Fibroblast of lung (primary cell): ENCODE measurements at regions not wholly inside any gene's neighbourhood (a gene's known extent, or its start where the extent isn't known, plus 50 kb on each side); places are given as distances from the start of the nearest gene placed in this dataset.

Experiments
- DNase-seq, 2 donors: peaks; one replicate each; pipeline versions ENCODE4 v3.0.0 to v3.0.0-alpha.2; 2010; ENCODE audit warnings: low read depth in 2 of 2
- H2AFZ ChIP-seq: 2 replicates; pipeline ENCODE4 v1.5.1; 2012; ENCODE audit warnings: low read length, control low read depth, inconsistent platforms
- H3K27ac ChIP-seq: 2 replicates; pipeline ENCODE4 v1.5.1; 2011; ENCODE audit warnings: low read length, control low read depth; ENCODE audit not compliant: insufficient read depth
- H3K27me3 ChIP-seq: 2 replicates; pipeline ENCODE4 v1.5.1; 2011; ENCODE audit warnings: mild to moderate bottlenecking, low read length; ENCODE audit not compliant: control insufficient read depth, insufficient read depth
- H3K36me3 ChIP-seq: 2 replicates; pipeline ENCODE4 v1.5.1; 2011; ENCODE audit warnings: low read length; ENCODE audit not compliant: control insufficient read depth, insufficient read depth
- H3K4me1 ChIP-seq: 2 replicates; pipeline ENCODE4 v1.5.1; 2011; ENCODE audit warnings: low read length; ENCODE audit not compliant: control insufficient read depth, insufficient read depth; ENCODE audit errors: extremely low read depth
- H3K4me2 ChIP-seq: 2 replicates; pipeline ENCODE4 v1.5.1; 2011; ENCODE audit warnings: low read length, control low read depth; ENCODE audit not compliant: insufficient read depth; ENCODE audit errors: extremely low read depth
- H3K4me3 ChIP-seq, 4 experiments: fragments of 200-600 bp in 1 of 4; sonication (generic) in 1 of 4; replicated peaks in 1 of 4; 2 replicates each; pipeline ENCODE4 v1.5.1; 2011 to 2016; ENCODE audit warnings: low read length in 4 of 4, low read depth in 3 of 4, mild to moderate bottlenecking in 3 of 4, control low read depth in 2 of 4, inconsistent platforms in 1 of 4, mixed read lengths in 1 of 4; ENCODE audit not compliant: insufficient read depth in 1 of 4; ENCODE audit errors: control extremely low read depth in 1 of 4
- H3K79me2 ChIP-seq: 2 replicates; pipeline ENCODE4 v1.5.1; 2012; ENCODE audit warnings: mild to moderate bottlenecking, low read length, inconsistent platforms; ENCODE audit not compliant: control insufficient read depth, insufficient read depth
- H3K9ac ChIP-seq: 2 replicates; pipeline ENCODE4 v1.5.1; 2011; ENCODE audit warnings: mild to moderate bottlenecking, low read length, control low read depth; ENCODE audit not compliant: insufficient read depth
- H3K9me3 ChIP-seq: 2 replicates; pipeline ENCODE4 v1.5.1; 2012; ENCODE audit warnings: low read depth, low read length; ENCODE audit not compliant: control insufficient read depth, insufficient read depth
- H4K20me1 ChIP-seq: 2 replicates; pipeline ENCODE4 v1.5.1; 2011; ENCODE audit warnings: low read length; ENCODE audit not compliant: control insufficient read depth, insufficient read depth; ENCODE audit errors: extremely low read depth
- CTCF ChIP-seq, 2 donors: IDR thresholded peaks in 1 of 2; conservative IDR thresholded peaks in 1 of 2; 1 replicate in 1 of 2; 2 replicates in 1 of 2; pipeline ENCODE4 v1.5.1; 2011 to 2012; ENCODE audit warnings: low read length in 2 of 2, control low read depth in 1 of 2, inconsistent platforms in 1 of 2, low read depth in 1 of 2, mild to moderate bottlenecking in 1 of 2
- EZH2 ChIP-seq: IDR thresholded peaks from 2 replicates; pipeline ENCODE4 v1.5.1; 2012; ENCODE audit warnings: low read length, control low read depth, mild to moderate bottlenecking; ENCODE audit errors: missing control alignments

GRCh38 chr10:43913676-43914235 is 265.1 kb upstream of the ZNF32 start:
- TF ChIP-seq CTCF (conservative IDR thresholded peaks at IDR 0.05 in 1 of 2, IDR thresholded peaks at IDR 0.05 in 1 of 2; ENCODE audit: low read depth in 1 of 2, low read length in 2 of 2) (no peak), EZH2 (no peak)
- Histone ChIP-seq H2AFZ (no peak overlapping the region), H3K27ac (no peak overlapping the region), H3K9ac (no peak overlapping the region), H4K20me1 (no peaks in the 10 kb centered on the region), H3K4me3 (no peak overlapping the region), H3K36me3 (no peaks in the 10 kb centered on the region), H3K27me3 (no peaks in the 10 kb centered on the region), H3K4me2 (no peak overlapping the region), H3K79me2 (no peaks in the 10 kb centered on the region), H3K9me3 (no peaks in the 10 kb centered on the region), H3K4me1 (no peaks in the 10 kb centered on the region)
- no peak for DNase-seq

GRCh38 chr10:43912469-43912868 is 263.8 kb upstream of the ZNF32 start:
- Histone ChIP-seq H3K27me3 (no peaks in the 10 kb centered on the region), H3K4me2 (no peak overlapping the region), H3K4me3 (no peak overlapping the region), H3K79me2 (no peaks in the 10 kb centered on the region), H4K20me1 (no peaks in the 10 kb centered on the region), H3K27ac (no peak overlapping the region), H3K9ac (no peak overlapping the region), H2AFZ (no peak overlapping the region), H3K36me3 (no peaks in the 10 kb centered on the region), H3K4me1 (no peaks in the 10 kb centered on the region), H3K9me3 (no peaks in the 10 kb centered on the region)
- no peak for TF ChIP-seq CTCF (conservative IDR thresholded peaks at IDR 0.05 in 1 of 2, IDR thresholded peaks at IDR 0.05 in 1 of 2; ENCODE audit: low read depth in 1 of 2, low read length in 2 of 2)
- no peak for TF ChIP-seq EZH2
- no peak for DNase-seq

GRCh38 chr10:43906490-43906889 is 257.8 kb upstream of the ZNF32 start:
- no peak overlapping the region for H3K9ac ChIP-seq
- TF ChIP-seq CTCF (conservative IDR thresholded peaks at IDR 0.05 in 1 of 2, IDR thresholded peaks at IDR 0.05 in 1 of 2; ENCODE audit: low read depth in 1 of 2, low read length in 2 of 2) = no peak
- no peak for TF ChIP-seq EZH2
- no peaks in the 10 kb centered on the region for H4K20me1 ChIP-seq
- H3K4me1 ChIP-seq = no peaks in the 10 kb centered on the region
- no peaks in the 10 kb centered on the region for H3K79me2 ChIP-seq
- H3K27ac ChIP-seq = no peak overlapping the region
- no peak for DNase-seq
- no peak overlapping the region for H3K4me2 ChIP-seq
- H3K9me3 ChIP-seq = no peaks in the 10 kb centered on the region
- no peak overlapping the region for H3K4me3 ChIP-seq
- no peak overlapping the region for H2AFZ ChIP-seq
- H3K36me3 ChIP-seq = no peaks in the 10 kb centered on the region
- H3K27me3 ChIP-seq = no peaks in the 10 kb centered on the region
